OCI-LY3 (cell line): ENCODE measurements at regions not wholly inside any gene's neighbourhood (a gene's known extent, or its start where the extent isn't known, plus 50 kb on each side); places are given as distances from the start of the nearest gene placed in this dataset.

Experiments used
- H2AFZ ChIP-seq: fragments of 200-600, 300-600 bp; shearing (Covaris generic); 2 replicates; pipeline ENCODE4 v1.6.0; 2014; ENCODE audit warnings: antibody characterized with exemption, low read depth, low read length
- H3K27ac ChIP-seq: fragments of 200-600, 300-600 bp; sonication (generic); 2 replicates; pipeline ENCODE4 v1.5.1; 2014; ENCODE audit warnings: mild to moderate bottlenecking, low read length, moderate library complexity, mixed read lengths
- H3K27me3 ChIP-seq: fragments of 200-600, 300-600 bp; sonication (generic); 2 replicates; pipeline ENCODE4 v1.6.1; 2014; ENCODE audit warnings: low read depth, low read length, mixed read lengths
- H3K36me3 ChIP-seq: fragments of 200-600, 300-600 bp; sonication (generic); replicated peaks from 2 replicates; pipeline ENCODE3; 2014; ENCODE audit warnings: low read depth, low read length, mixed read lengths
- H3K4me1 ChIP-seq: fragments of 300-600, 200-600 bp; sonication (generic); 2 replicates; pipeline ENCODE4 v1.6.1; 2014; ENCODE audit warnings: low read length, mixed read lengths
- H3K4me2 ChIP-seq: fragments of 200-600, 300-600 bp; sonication (generic); 2 replicates; pipeline ENCODE4 v1.6.1; 2014; ENCODE audit warnings: low read length, mixed read lengths
- H3K4me3 ChIP-seq: fragments of 300-600, 200-600 bp; sonication (generic); 2 replicates; pipeline ENCODE4 v1.5.1; 2014; ENCODE audit warnings: antibody characterized with exemption, mild to moderate bottlenecking, low read length, moderate library complexity
- H3K79me2 ChIP-seq: fragments of 300-600, 200-600 bp; shearing (Covaris generic); 2 replicates; pipeline ENCODE4 v1.6.1; 2014; ENCODE audit warnings: mild to moderate bottlenecking, low read length, mixed read lengths
- H3K9ac ChIP-seq: fragments of 300-600, 200-600 bp; shearing (Covaris generic); 2 replicates; pipeline ENCODE4 v1.6.0; 2014; ENCODE audit warnings: mild to moderate bottlenecking, low read length, moderate library complexity
- H3K9me3 ChIP-seq: fragments of 200-600, 300-600 bp; shearing (Covaris generic); 2 replicates; pipeline ENCODE4 v1.6.1; 2014; ENCODE audit warnings: low read length, mixed read lengths; ENCODE audit not compliant: insufficient read depth
- H4K20me1 ChIP-seq: fragments of 200-600, 300-600 bp; sonication (generic); 2 replicates; pipeline ENCODE4 v1.6.1; 2016; ENCODE audit warnings: low read length, mixed read lengths; ENCODE audit not compliant: insufficient read depth
- EZH2phosphoT487 ChIP-seq: fragments of 200-600 bp; shearing (Covaris generic); IDR thresholded peaks from 2 replicates; pipeline ENCODE4 v1.6.1; 2018; ENCODE audit warnings: antibody characterized with exemption, mixed run types, low read depth
- TF ChIP-seq, protein P1 (sequence below): fragments of 200-600, 300-600 bp; sonication (generic); IDR thresholded peaks from 2 replicates; pipeline ENCODE4 v1.5.1; 2014; ENCODE audit warnings: antibody characterized with exemption, low read length, low read depth

DNA sequence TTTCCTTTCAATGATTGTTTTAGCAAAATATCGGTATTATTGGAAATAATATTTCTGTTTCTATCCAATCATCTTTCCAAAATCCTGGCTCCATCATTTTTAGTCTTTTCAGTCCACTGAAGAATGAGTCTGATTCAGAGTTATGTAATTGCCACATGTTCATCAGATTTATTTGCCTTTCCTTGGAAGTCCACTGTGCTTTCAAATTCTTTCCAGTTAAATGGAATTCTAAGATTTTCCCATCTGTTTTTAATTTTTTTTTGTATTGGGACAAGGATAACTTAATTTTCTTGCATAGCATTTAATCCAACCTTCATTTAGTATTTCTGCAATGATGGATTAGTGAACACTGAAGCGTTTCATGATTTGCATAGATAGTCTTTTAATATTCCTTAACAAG is 521.5 kb upstream of the NRXN1 start:
- no peak overlapping the region for H3K4me3 ChIP-seq
- TF ChIP-seq EZH2phosphoT487 = no peak
- TF ChIP-seq, protein P1, sequence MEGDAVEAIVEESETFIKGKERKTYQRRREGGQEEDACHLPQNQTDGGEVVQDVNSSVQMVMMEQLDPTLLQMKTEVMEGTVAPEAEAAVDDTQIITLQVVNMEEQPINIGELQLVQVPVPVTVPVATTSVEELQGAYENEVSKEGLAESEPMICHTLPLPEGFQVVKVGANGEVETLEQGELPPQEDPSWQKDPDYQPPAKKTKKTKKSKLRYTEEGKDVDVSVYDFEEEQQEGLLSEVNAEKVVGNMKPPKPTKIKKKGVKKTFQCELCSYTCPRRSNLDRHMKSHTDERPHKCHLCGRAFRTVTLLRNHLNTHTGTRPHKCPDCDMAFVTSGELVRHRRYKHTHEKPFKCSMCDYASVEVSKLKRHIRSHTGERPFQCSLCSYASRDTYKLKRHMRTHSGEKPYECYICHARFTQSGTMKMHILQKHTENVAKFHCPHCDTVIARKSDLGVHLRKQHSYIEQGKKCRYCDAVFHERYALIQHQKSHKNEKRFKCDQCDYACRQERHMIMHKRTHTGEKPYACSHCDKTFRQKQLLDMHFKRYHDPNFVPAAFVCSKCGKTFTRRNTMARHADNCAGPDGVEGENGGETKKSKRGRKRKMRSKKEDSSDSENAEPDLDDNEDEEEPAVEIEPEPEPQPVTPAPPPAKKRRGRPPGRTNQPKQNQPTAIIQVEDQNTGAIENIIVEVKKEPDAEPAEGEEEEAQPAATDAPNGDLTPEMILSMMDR = no peak
- no peak overlapping the region for H3K9ac ChIP-seq

DNA sequence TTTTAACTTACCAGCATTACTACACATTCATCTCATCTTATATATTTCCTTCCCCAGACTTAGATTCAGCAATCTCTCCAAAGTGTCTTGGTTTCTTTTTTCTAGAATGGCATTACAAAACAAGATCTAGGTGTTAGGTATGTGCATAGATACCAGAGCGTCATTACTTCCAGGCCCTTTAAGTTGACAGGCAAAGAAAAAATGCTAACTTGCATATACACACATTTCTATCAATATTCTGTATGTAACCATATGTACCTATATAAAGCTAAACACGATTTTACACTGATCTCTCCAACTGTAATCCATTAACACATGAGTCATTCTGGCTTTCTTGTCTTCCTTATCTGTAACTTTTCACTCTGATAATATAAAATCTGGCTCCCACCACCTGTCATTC is 503.8 kb upstream of the NRXN1 start:
- Histone ChIP-seq H4K20me1 (no peaks in the 10 kb centered on the region), H3K27me3 (no peaks in the 10 kb centered on the region), H3K36me3 (no peaks in the 10 kb centered on the region), H3K4me2 (no peak overlapping the region), H3K4me1 (no peaks in the 10 kb centered on the region), H2AFZ (no peak overlapping the region), H3K9me3 (no peaks in the 10 kb centered on the region), H3K27ac (no peak overlapping the region), H3K4me3 (no peak overlapping the region), H3K9ac (no peak overlapping the region), H3K79me2 (no peaks in the 10 kb centered on the region)
- TF ChIP-seq, protein P1 = no peak
- TF ChIP-seq EZH2phosphoT487 = no peak

More for the DNA sequence above, 521.5 kb upstream of the NRXN1 start:
- Histone ChIP-seq H2AFZ (no peak overlapping the region), H3K36me3 (no peaks in the 10 kb centered on the region), H3K79me2 (no peaks in the 10 kb centered on the region), H3K27me3 (no peaks in the 10 kb centered on the region), H3K9me3 (no peaks in the 10 kb centered on the region), H4K20me1 (no peaks in the 10 kb centered on the region), H3K27ac (no peak overlapping the region), H3K4me2 (no peak overlapping the region), H3K4me1 (peaks cover 7% of the 10 kb centered on the region)

DNA sequence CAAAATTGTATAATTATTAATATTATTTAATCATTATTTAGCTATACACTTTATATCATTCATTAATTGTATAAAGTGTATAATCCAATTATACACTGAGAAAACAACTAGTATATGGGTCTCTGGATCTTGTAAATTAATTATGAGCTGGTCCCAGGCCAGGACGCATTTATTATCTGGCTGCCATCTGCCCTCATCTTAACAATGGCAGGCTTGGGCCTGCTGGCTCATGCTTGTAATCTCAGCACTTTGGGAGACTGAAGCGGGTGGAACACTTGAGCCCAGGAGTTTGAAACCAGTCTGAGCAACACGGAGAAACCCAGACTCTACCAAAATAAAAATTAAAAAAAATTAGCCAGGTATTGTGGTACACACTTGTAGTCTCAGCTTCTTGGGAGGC is 502.2 kb upstream of the NRXN1 start:
- H3K27me3 ChIP-seq = no peaks in the 10 kb centered on the region
- no peak overlapping the region for H3K4me3 ChIP-seq
- no peaks in the 10 kb centered on the region for H4K20me1 ChIP-seq
- H2AFZ ChIP-seq = no peak overlapping the region
- H3K79me2 ChIP-seq = no peaks in the 10 kb centered on the region
- TF ChIP-seq, protein P1 = no peak
- no peak for TF ChIP-seq EZH2phosphoT487
- no peaks in the 10 kb centered on the region for H3K36me3 ChIP-seq
- H3K27ac ChIP-seq = no peak overlapping the region
- H3K4me1 ChIP-seq = no peaks in the 10 kb centered on the region
- no peak overlapping the region for H3K4me2 ChIP-seq
- no peaks in the 10 kb centered on the region for H3K9me3 ChIP-seq
- H3K9ac ChIP-seq = no peak overlapping the region

DNA sequence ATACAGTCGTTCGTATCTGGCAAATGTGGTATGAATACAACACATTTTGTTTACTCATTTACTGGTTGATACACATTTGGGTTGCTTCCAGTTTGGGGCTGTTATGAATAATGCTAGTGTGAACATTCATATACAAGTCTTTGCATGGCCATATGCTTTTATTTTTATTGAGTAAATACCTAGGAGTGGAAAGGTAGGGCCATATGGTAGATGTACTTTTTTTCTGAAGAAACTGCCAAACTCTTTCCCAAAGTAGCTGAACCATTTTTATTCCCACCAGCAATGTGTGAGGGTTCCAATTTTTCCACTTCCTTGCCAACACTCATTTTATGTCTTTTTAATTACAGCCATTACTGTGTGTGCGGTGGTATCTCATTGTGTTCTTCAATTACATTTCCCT is 496.2 kb upstream of the NRXN1 start:
- H3K79me2 ChIP-seq = no peaks in the 10 kb centered on the region
- no peak for TF ChIP-seq EZH2phosphoT487
- TF ChIP-seq, protein P1 = no peak
- H3K4me1 ChIP-seq = no peaks in the 10 kb centered on the region
- H3K9ac ChIP-seq = no peak overlapping the region
- H3K4me3 ChIP-seq = no peak overlapping the region
- H3K36me3 ChIP-seq = no peaks in the 10 kb centered on the region
- no peak overlapping the region for H3K4me2 ChIP-seq
- no peaks in the 10 kb centered on the region for H4K20me1 ChIP-seq
- H2AFZ ChIP-seq = no peak overlapping the region
- H3K9me3 ChIP-seq = no peaks in the 10 kb centered on the region
- no peak overlapping the region for H3K27ac ChIP-seq
- no peaks in the 10 kb centered on the region for H3K27me3 ChIP-seq
